ENCODE measurements at regions not wholly inside any gene's neighbourhood (a gene's known extent, or its start where the extent isn't known, plus 50 kb on each side); places are given as distances from the start of the nearest gene placed in this dataset.
A peak's percentile ranks its signal among the peaks of the same experiment; 100 is the strongest.
"Not testable (repeated sequence)": the region's sequence is repeated elsewhere in the genome, so short reads cannot be mapped to it uniquely, and the experiment has no call there.

GRCh38 chr3:145017959-145018358, 1046.3 kb downstream of the DIPK2A start:
- Histone ChIP-seq H3K9ac (ENCODE audit: insufficient read depth, low read length) (no peak overlapping the region), H3K27me3 (ENCODE audit: control insufficient read depth, insufficient read depth, low read length) (no peaks in the 10 kb centered on the region), H3K79me2 (ENCODE audit: control insufficient read depth, insufficient read depth, low read length) (no peaks in the 10 kb centered on the region), H3K27ac (ENCODE audit: insufficient read depth, low read length) (no peak overlapping the region), H3K36me3 (ENCODE audit: control insufficient read depth, insufficient read depth, low read length) (no peaks in the 10 kb centered on the region), H2AFZ (ENCODE audit: low read length) (no peak overlapping the region), H3K9me3 (ENCODE audit: control insufficient read depth, insufficient read depth, low read depth, low read length) (no peaks in the 10 kb centered on the region), H4K20me1 (ENCODE audit: control insufficient read depth, extremely low read depth, insufficient read depth, low read length) (no peaks in the 10 kb centered on the region), H3K4me3 (replicated peaks in 1 of 4; ENCODE audit: control extremely low read depth in 1 of 4, insufficient read depth in 1 of 4, low read depth in 3 of 4, low read length in 4 of 4) (no peak overlapping the region), H3K4me1 (ENCODE audit: control insufficient read depth, extremely low read depth, insufficient read depth, low read length) (no peaks in the 10 kb centered on the region), H3K4me2 (ENCODE audit: extremely low read depth, insufficient read depth, low read length) (no peak overlapping the region)
- peak; percentile 28 to 62 for DNase-seq (ENCODE audit: low read depth in 2 of 2)
- no peak for TF ChIP-seq CTCF (conservative IDR thresholded peaks at IDR 0.05 in 1 of 2, IDR thresholded peaks at IDR 0.05 in 1 of 2; ENCODE audit: low read depth in 1 of 2, low read length in 2 of 2)
- no peak for TF ChIP-seq EZH2 (IDR thresholded peaks at IDR 0.05; ENCODE audit: low read length, missing control alignments)

- H2AFZ ChIP-seq (ENCODE audit: low read length): no peak overlapping the region
- no peaks in the 10 kb centered on the region for H3K36me3 ChIP-seq (ENCODE audit: control insufficient read depth, insufficient read depth, low read length)
- no peaks in the 10 kb centered on the region for H3K4me1 ChIP-seq (ENCODE audit: control insufficient read depth, extremely low read depth, insufficient read depth, low read length)
- no peak overlapping the region for H3K9ac ChIP-seq (ENCODE audit: insufficient read depth, low read length)
- no peaks in the 10 kb centered on the region for H3K27me3 ChIP-seq (ENCODE audit: control insufficient read depth, insufficient read depth, low read length)
- no peak for DNase-seq (ENCODE audit: low read depth in 2 of 2)
- no peak overlapping the region for H3K4me2 ChIP-seq (ENCODE audit: extremely low read depth, insufficient read depth, low read length)
- no peaks in the 10 kb centered on the region for H3K79me2 ChIP-seq (ENCODE audit: control insufficient read depth, insufficient read depth, low read length)
- no peak overlapping the region for H3K27ac ChIP-seq (ENCODE audit: insufficient read depth, low read length)
- H3K4me3 ChIP-seq (replicated peaks in 1 of 4; ENCODE audit: control extremely low read depth in 1 of 4, insufficient read depth in 1 of 4, low read depth in 3 of 4, low read length in 4 of 4): no peak overlapping the region
- no peaks in the 10 kb centered on the region for H3K9me3 ChIP-seq (ENCODE audit: control insufficient read depth, insufficient read depth, low read depth, low read length)
- H4K20me1 ChIP-seq (ENCODE audit: control insufficient read depth, extremely low read depth, insufficient read depth, low read length): no peaks in the 10 kb centered on the region
- TF ChIP-seq CTCF (conservative IDR thresholded peaks at IDR 0.05 in 1 of 2, IDR thresholded peaks at IDR 0.05 in 1 of 2; ENCODE audit: low read depth in 1 of 2, low read length in 2 of 2): no peak
- no peak for TF ChIP-seq EZH2 (IDR thresholded peaks at IDR 0.05; ENCODE audit: low read length, missing control alignments)
Observed at GRCh38 chr3:145022447-145022846, 1050.8 kb downstream of the DIPK2A start.

GRCh38 chr3:145024700-145025099, 1053.1 kb downstream of the DIPK2A start:
- Histone ChIP-seq H3K4me3 (replicated peaks in 1 of 4; ENCODE audit: control extremely low read depth in 1 of 4, insufficient read depth in 1 of 4, low read depth in 3 of 4, low read length in 4 of 4) (no peak overlapping the region), H3K36me3 (ENCODE audit: control insufficient read depth, insufficient read depth, low read length) (no peaks in the 10 kb centered on the region), H4K20me1 (ENCODE audit: control insufficient read depth, extremely low read depth, insufficient read depth, low read length) (no peaks in the 10 kb centered on the region), H3K79me2 (ENCODE audit: control insufficient read depth, insufficient read depth, low read length) (no peaks in the 10 kb centered on the region), H3K4me1 (ENCODE audit: control insufficient read depth, extremely low read depth, insufficient read depth, low read length) (no peaks in the 10 kb centered on the region), H3K27me3 (ENCODE audit: control insufficient read depth, insufficient read depth, low read length) (no peaks in the 10 kb centered on the region), H3K4me2 (ENCODE audit: extremely low read depth, insufficient read depth, low read length) (no peak overlapping the region), H3K9ac (ENCODE audit: insufficient read depth, low read length) (no peak overlapping the region), H3K9me3 (ENCODE audit: control insufficient read depth, insufficient read depth, low read depth, low read length) (no peaks in the 10 kb centered on the region), H2AFZ (ENCODE audit: low read length) (no peak overlapping the region), H3K27ac (ENCODE audit: insufficient read depth, low read length) (no peak overlapping the region)
- TF ChIP-seq CTCF (conservative IDR thresholded peaks at IDR 0.05 in 1 of 2, IDR thresholded peaks at IDR 0.05 in 1 of 2; ENCODE audit: low read depth in 1 of 2, low read length in 2 of 2) (no peak), EZH2 (IDR thresholded peaks at IDR 0.05; ENCODE audit: low read length, missing control alignments) (no peak)
- no peak for DNase-seq (ENCODE audit: low read depth in 2 of 2)

DNA sequence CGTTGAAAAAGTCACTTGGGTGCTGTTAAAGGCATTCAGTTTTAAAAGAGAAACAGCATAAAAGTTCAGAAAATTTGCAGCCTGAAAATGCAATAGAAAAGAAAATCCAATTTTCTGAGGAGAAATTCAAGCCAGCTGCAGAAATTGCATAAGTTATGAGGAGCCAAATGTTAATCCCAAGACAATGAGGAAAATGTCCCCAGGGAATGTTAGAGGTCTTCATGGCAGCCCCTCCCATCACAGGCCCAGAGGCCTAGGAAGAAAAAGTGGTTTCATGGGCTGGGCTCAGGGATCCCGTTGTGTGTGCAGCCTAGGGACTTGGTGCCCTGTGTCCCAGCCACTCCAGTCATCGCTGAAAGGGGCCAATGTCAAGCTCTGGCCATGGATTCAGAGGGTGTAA, 1055.6 kb downstream of the DIPK2A start:
- not testable (repeated sequence) for H3K9ac ChIP-seq (ENCODE audit: insufficient read depth, low read length); H3K27ac ChIP-seq (ENCODE audit: insufficient read depth, low read length); H4K20me1 ChIP-seq (ENCODE audit: control insufficient read depth, extremely low read depth, insufficient read depth, low read length); H3K79me2 ChIP-seq (ENCODE audit: control insufficient read depth, insufficient read depth, low read length); H3K27me3 ChIP-seq (ENCODE audit: control insufficient read depth, insufficient read depth, low read length); H3K9me3 ChIP-seq (ENCODE audit: control insufficient read depth, insufficient read depth, low read depth, low read length); H3K4me3 ChIP-seq (replicated peaks in 1 of 4; ENCODE audit: control extremely low read depth in 1 of 4, insufficient read depth in 1 of 4, low read depth in 3 of 4, low read length in 4 of 4); H3K36me3 ChIP-seq (ENCODE audit: control insufficient read depth, insufficient read depth, low read length); DNase-seq (ENCODE audit: low read depth in 2 of 2); H3K4me1 ChIP-seq (ENCODE audit: control insufficient read depth, extremely low read depth, insufficient read depth, low read length); H3K4me2 ChIP-seq (ENCODE audit: extremely low read depth, insufficient read depth, low read length); H2AFZ ChIP-seq (ENCODE audit: low read length)
